ENCODE measurements at regions not wholly inside any gene's neighbourhood (a gene's known extent, or its start where the extent isn't known, plus 50 kb on each side); places are given as distances from the start of the nearest gene placed in this dataset.

DNA sequence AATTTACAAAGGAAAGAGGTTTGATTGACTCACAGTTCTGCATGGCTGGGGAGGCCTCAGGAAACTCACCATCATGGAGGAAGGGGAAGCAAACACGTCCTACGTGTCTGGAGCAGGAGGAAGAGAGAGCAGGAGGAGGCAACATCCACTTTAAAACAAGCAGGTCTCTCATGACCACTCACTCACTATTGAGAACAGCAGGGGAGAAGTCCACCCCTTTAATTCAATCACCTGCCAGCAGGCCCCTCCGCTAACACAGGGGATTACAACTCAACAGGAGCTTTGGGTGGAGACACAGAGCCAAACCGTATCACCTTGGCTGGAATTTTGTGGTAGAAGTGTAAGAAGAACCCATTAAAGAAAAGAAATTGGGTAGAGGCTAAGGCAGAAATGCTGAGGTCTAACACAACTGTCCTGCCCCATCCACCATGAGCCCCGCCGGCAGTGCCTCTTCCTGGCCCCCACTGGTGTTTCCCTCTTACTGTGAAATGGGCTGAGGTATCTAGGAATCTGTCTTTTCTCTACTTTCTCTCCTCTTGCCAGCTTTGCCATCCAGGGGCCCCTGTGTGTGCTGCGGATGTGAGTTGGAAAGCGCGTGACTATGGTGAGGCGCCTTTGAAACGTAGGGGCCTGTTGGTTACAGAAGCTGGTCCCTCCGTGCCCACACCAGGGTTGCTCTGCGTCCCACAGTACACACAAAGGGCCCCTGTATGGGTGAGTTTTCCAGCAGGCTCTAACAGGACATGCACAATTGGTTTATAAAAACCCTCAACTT, 108.0 kb upstream of the TMEM132D start:
- Histone ChIP-seq H3K4me3 (no peak overlapping the region), H3K27me3 (peaks cover 34% of the 10 kb centered on the region), H3K27ac (no peak overlapping the region), H3K4me1 (ENCODE audit: low read depth) (no peaks in the 10 kb centered on the region), H3K36me3 (no peaks in the 10 kb centered on the region), H3K9me3 (ENCODE audit: low read depth) (no peaks in the 10 kb centered on the region)
- TF ChIP-seq, protein P1, sequence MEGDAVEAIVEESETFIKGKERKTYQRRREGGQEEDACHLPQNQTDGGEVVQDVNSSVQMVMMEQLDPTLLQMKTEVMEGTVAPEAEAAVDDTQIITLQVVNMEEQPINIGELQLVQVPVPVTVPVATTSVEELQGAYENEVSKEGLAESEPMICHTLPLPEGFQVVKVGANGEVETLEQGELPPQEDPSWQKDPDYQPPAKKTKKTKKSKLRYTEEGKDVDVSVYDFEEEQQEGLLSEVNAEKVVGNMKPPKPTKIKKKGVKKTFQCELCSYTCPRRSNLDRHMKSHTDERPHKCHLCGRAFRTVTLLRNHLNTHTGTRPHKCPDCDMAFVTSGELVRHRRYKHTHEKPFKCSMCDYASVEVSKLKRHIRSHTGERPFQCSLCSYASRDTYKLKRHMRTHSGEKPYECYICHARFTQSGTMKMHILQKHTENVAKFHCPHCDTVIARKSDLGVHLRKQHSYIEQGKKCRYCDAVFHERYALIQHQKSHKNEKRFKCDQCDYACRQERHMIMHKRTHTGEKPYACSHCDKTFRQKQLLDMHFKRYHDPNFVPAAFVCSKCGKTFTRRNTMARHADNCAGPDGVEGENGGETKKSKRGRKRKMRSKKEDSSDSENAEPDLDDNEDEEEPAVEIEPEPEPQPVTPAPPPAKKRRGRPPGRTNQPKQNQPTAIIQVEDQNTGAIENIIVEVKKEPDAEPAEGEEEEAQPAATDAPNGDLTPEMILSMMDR (IDR thresholded peaks at IDR 0.05; ENCODE audit: low read depth, low read length), result no peak
- no peak for DNase-seq (ENCODE audit: low read depth in 1 of 2, low spot score in 1 of 2)

DNA sequence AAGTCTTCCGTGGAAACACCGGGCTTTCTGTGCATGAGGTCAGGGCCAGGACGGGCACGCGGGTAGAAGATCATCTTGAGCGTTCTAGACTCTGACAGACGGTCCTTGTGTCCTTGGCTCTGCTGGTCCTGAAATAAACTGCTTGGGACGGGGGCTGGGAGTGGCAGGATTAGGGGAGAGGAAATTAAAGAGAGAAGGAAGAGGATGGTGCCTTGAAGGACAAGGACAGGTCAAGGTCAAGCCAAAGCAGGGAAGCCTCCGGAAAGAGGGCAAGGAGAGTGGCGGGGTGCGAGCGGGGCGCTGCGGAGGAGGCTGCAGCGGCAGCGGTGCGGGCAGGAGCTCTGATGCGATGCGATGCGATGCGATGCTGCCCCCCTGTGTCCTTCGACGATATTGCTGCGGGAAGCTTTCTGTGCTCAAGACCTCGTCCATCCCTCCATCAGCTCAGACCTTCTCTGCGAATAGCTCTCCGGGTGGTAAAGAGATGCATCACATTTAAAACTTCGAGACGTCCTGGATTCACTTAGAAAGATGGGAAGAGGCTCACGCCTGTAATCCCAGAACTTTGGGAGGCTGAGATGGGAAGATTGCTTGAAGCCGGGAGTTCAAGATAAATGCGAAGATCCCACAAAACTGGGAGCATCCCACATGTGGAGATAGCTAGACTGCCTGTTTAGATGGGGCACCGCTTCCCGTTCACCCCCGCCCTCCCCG, 110.1 kb upstream of the TMEM132D start:
- H3K4me3 ChIP-seq, result no peak overlapping the region
- peaks cover 44% of the 10 kb centered on the region for H3K27me3 ChIP-seq
- DNase-seq (ENCODE audit: low read depth in 1 of 2, low spot score in 1 of 2), result peak; percentile 13 to 80
- no peak overlapping the region for H3K27ac ChIP-seq
- H3K4me1 ChIP-seq (ENCODE audit: low read depth), result no peaks in the 10 kb centered on the region
- H3K36me3 ChIP-seq, result no peaks in the 10 kb centered on the region
- no peaks in the 10 kb centered on the region for H3K9me3 ChIP-seq (ENCODE audit: low read depth)
- TF ChIP-seq, protein P1 (IDR thresholded peaks at IDR 0.05; ENCODE audit: low read depth, low read length), result peak; percentile 36

DNA sequence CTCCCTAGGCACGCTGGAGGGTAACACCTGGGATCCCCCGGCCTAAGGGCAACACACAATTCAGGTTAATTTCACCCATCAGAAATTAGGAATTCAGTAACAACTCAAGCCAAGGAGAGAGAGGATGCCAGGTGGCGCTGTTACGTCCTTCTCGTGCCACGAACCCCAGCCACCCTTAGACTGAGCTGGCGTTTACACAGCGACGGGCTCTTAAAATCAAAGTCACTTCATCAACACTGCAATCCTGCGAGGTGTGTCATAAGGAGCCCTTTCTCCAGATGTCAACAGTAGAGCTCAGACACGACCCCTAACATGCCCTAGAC, 110.6 kb upstream of the TMEM132D start:
- Histone ChIP-seq H3K9me3 (ENCODE audit: low read depth) (no peaks in the 10 kb centered on the region), H3K36me3 (no peaks in the 10 kb centered on the region), H3K4me3 (no peak overlapping the region), H3K4me1 (ENCODE audit: low read depth) (no peaks in the 10 kb centered on the region), H3K27ac (no peak overlapping the region), H3K27me3 (peaks cover 44% of the 10 kb centered on the region)
- TF ChIP-seq, protein P1 (IDR thresholded peaks at IDR 0.05; ENCODE audit: low read depth, low read length), result no peak
- DNase-seq (ENCODE audit: low read depth in 1 of 2, low spot score in 1 of 2), result peak in 1 of 2 donors; percentile 43

DNA sequence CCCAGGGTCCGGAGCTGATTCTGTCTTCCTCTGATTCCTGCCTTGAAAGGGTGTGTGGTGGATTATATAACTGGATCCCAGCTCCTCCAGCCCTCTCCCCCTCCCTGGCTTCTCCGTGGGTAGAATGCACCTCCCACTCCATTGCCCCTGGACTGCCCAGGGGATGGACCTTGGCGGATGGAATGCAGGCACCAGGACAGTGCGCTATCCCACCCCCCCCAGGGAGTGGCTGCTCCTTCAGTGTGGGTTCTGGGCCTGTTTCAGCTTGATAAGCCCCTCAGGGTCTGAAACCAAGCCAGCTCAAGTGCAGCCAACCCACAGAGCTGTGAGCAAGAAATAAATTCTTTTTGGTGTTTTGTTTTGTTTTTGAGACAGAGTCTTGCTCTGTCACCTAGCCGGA, 112.4 kb upstream of the TMEM132D start:
- H3K9me3 ChIP-seq (ENCODE audit: low read depth), result no peaks in the 10 kb centered on the region
- H3K4me3 ChIP-seq, result no peak overlapping the region
- H3K4me1 ChIP-seq (ENCODE audit: low read depth), result no peaks in the 10 kb centered on the region
- H3K36me3 ChIP-seq, result no peaks in the 10 kb centered on the region
- TF ChIP-seq, protein P1 (IDR thresholded peaks at IDR 0.05; ENCODE audit: low read depth, low read length), result no peak
- no peak overlapping the region for H3K27ac ChIP-seq
- H3K27me3 ChIP-seq, result peaks cover 37% of the 10 kb centered on the region
- DNase-seq (ENCODE audit: low read depth in 1 of 2, low spot score in 1 of 2), result no peak

DNA sequence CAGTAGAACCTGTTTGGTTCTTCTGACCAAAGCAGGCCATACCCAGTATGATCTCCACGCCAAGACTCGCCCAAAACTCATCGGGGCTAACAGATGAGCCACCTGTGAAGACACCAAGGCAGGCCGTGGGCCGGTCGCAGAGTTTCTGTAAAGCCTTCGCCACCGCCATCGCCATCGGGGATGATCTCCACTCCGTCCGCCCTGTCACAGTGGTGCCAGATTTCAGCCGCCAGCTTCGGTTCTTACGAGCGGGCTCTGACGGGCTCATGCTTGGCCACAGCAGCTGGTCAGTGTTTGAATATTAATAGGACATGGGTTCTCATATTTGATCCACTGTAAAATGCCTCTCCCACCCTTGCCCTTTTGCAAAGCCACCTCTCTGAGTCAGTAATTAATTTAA, 113.2 kb upstream of the TMEM132D start:
- Histone ChIP-seq H3K4me3 (no peak overlapping the region), H3K27me3 (peaks cover 29% of the 10 kb centered on the region), H3K4me1 (ENCODE audit: low read depth) (no peaks in the 10 kb centered on the region), H3K9me3 (ENCODE audit: low read depth) (no peaks in the 10 kb centered on the region), H3K27ac (no peak overlapping the region), H3K36me3 (no peaks in the 10 kb centered on the region)
- no peak for DNase-seq (ENCODE audit: low read depth in 1 of 2, low spot score in 1 of 2)
- TF ChIP-seq, protein P1 (IDR thresholded peaks at IDR 0.05; ENCODE audit: low read depth, low read length), result no peak

All from cardiac muscle cell (in vitro differentiated cells and primary cell).